ENCODE measurements at regions not wholly inside any gene's neighbourhood (a gene's known extent, or its start where the extent isn't known, plus 50 kb on each side); places are given as distances from the start of the nearest gene placed in this dataset.

DNA sequence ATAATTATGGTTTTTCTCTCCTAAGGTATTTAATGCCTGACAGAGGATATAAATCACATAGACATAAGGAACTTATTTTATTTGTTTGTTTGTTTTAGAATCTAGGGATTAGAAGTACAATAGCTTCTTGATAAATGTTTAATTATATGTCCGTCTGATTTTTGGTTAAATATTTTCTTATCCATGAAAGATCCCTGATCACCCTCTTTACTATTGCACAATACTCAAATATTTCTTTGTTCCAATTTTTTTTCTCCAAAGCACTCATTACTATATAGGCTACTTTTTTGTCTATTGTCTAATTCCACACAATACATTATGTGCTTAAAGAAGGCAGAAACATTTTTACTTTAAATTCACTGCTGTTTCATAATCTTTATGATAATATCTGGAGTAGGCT lies 875.8 kb downstream of the TDRD15 start:
- TF ChIP-seq EGR1 (IDR thresholded peaks at IDR 0.05; ENCODE audit: low read depth) (no peak), CTCF (IDR thresholded peaks at IDR 0.05 in 2 of 3, conservative IDR thresholded peaks at IDR 0.05 in 1 of 3; ENCODE audit: borderline replicate concordance in 1 of 3, insufficient read depth in 1 of 3, low read depth in 2 of 3, low read length in 2 of 3) (no peak)
